GM23338 (cell line): ENCODE measurements at regions not wholly inside any gene's neighbourhood (a gene's known extent, or its start where the extent isn't known, plus 50 kb on each side); places are given as distances from the start of the nearest gene placed in this dataset.

Source experiments
- ATAC-seq: fragments of 200-7000 bp; cut with Tn5 transposase; 3 replicates; pipeline ENCODE4 v1.9.1; 2020
- DNase-seq: peaks from one replicate; pipeline ENCODE4 v3.0.0-alpha.2; 2015; ENCODE audit warnings: low spot score
- H2AFZ ChIP-seq: fragments of 200-600 bp; sonication (generic); 2 replicates; pipeline ENCODE4 v1.8.0; 2016; ENCODE audit warnings: antibody characterized with exemption, mild to moderate bottlenecking, moderate library complexity
- H3F3A ChIP-seq: fragments of 200-600 bp; sonication (generic); replicated peaks from 2 replicates; pipeline ENCODE4 v1.8.0; 2017; ENCODE audit warnings: antibody characterized with exemption, mixed run types, low read depth
- H3K27ac ChIP-seq: fragments of 200-600 bp; sonication (generic); 2 replicates; pipeline ENCODE4 v1.6.1; 2016; ENCODE audit warnings: low read depth
- H3K27me3 ChIP-seq: fragments of 200-600 bp; sonication (generic); 2 replicates; pipeline ENCODE4 v1.8.0; 2016; ENCODE audit warnings: mild to moderate bottlenecking, mixed run types, moderate library complexity; ENCODE audit not compliant: insufficient read depth
- H3K36me3 ChIP-seq: fragments of 200-600 bp; sonication (generic); 2 replicates; pipeline ENCODE4 v1.8.0; 2016; ENCODE audit warnings: mild to moderate bottlenecking; ENCODE audit not compliant: insufficient read depth
- H3K4me1 ChIP-seq: fragments of 200-600 bp; sonication (generic); 2 replicates; pipeline ENCODE4 v1.8.0; 2016; ENCODE audit warnings: mild to moderate bottlenecking, moderate library complexity; ENCODE audit not compliant: insufficient read depth
- H3K4me2 ChIP-seq: fragments of 200-600 bp; sonication (generic); 2 replicates; pipeline ENCODE4 v1.7.1; 2017; ENCODE audit warnings: mixed run types
- H3K4me3 ChIP-seq: fragments of 200-600 bp; sonication (generic); 2 replicates; pipeline ENCODE4 v1.6.1; 2016; ENCODE audit warnings: mixed run types
- H3K79me2 ChIP-seq: fragments of 200-600 bp; sonication (generic); replicated peaks from 2 replicates; pipeline ENCODE4 v1.8.0; 2017; ENCODE audit warnings: mild to moderate bottlenecking; ENCODE audit not compliant: insufficient read depth
- H3K9me2 ChIP-seq: fragments of 200-600 bp; sonication (generic); 2 replicates; pipeline ENCODE4 v1.8.0; 2017; ENCODE audit not compliant: insufficient read depth
- H4K20me1 ChIP-seq: fragments of 200-600 bp; sonication (generic); replicated peaks from 2 replicates; pipeline ENCODE4 v1.8.0; 2017; ENCODE audit warnings: mild to moderate bottlenecking; ENCODE audit not compliant: insufficient read depth
- H3K27ac Mint-ChIP-seq: 2 replicates; pipeline ENCODE4 v1.8.0; 2020; ENCODE audit warnings: inconsistent platforms, mild to moderate bottlenecking, moderate library complexity, mixed read lengths
- H3K27me3 Mint-ChIP-seq: 3 replicates; pipeline ENCODE4 v1.8.0; 2022; ENCODE audit warnings: low read depth, mild to moderate bottlenecking, moderate library complexity, mixed read lengths, inconsistent platforms; ENCODE audit not compliant: insufficient read depth, poor library complexity
- H3K36me3 Mint-ChIP-seq: 3 replicates; pipeline ENCODE4 v1.8.0; 2021; ENCODE audit warnings: low read depth, mild to moderate bottlenecking, inconsistent platforms, moderate library complexity, mixed read lengths
- H3K4me1 Mint-ChIP-seq: 3 replicates; pipeline ENCODE4 v1.8.0; 2020; ENCODE audit warnings: mild to moderate bottlenecking, inconsistent platforms, mixed read lengths
- H3K4me3 Mint-ChIP-seq: 3 replicates; pipeline ENCODE4 v1.8.0; 2021; ENCODE audit warnings: moderate library complexity, mild to moderate bottlenecking, inconsistent platforms, mixed read lengths
- H3K9me3 Mint-ChIP-seq: 3 replicates; pipeline ENCODE4 v1.8.0; 2020; ENCODE audit warnings: moderate library complexity, mild to moderate bottlenecking, inconsistent platforms, mixed read lengths
- CREB1 ChIP-seq: fragments of 250-450 bp; sonication (Bioruptor Pico); IDR thresholded peaks from 2 replicates; pipeline ENCODE4 v1.5.0; 2020; ENCODE audit warnings: low read depth, mild to moderate bottlenecking, moderate library complexity
- EZH2 ChIP-seq: fragments of 200-600 bp; sonication (generic); IDR thresholded peaks from one replicate; pipeline ENCODE4 v1.8.0; 2017; ENCODE audit warnings: antibody characterized with exemption, mild to moderate bottlenecking, low read depth; ENCODE audit not compliant: unreplicated experiment
- EZH2phosphoT487 ChIP-seq: fragments of 200-600 bp; sonication (generic); IDR thresholded peaks from one replicate; pipeline ENCODE4 v1.8.1; 2018; ENCODE audit warnings: antibody characterized with exemption; ENCODE audit not compliant: unreplicated experiment
- JUNB ChIP-seq: IDR thresholded peaks from one replicate; pipeline ENCODE4 v1.6.1; 2016; ENCODE audit warnings: antibody characterized with exemption; ENCODE audit not compliant: unreplicated experiment
- NANOG ChIP-seq: IDR thresholded peaks from 2 replicates; pipeline ENCODE4 v1.6.1; 2016; ENCODE audit warnings: antibody characterized with exemption, borderline replicate concordance
- POLR2AphosphoS5 ChIP-seq: IDR thresholded peaks from 2 replicates; pipeline ENCODE4 v1.6.1; 2016; ENCODE audit warnings: antibody characterized with exemption, low read depth
- ZNF114 ChIP-seq: fragments of 250-450 bp; sonication (Bioruptor Pico); IDR thresholded peaks from 2 replicates; pipeline ENCODE4 v1.5.0; 2020; ENCODE audit warnings: mild to moderate bottlenecking, moderate library complexity
- TF ChIP-seq, protein P1 (sequence below): IDR thresholded peaks from 2 replicates; pipeline ENCODE4 v1.6.1; 2016; ENCODE audit warnings: antibody characterized with exemption
- TF ChIP-seq, protein P2 (sequence below), 2 experiments: fragments of 200-600 bp in 1 of 2; sonication (generic) in 1 of 2; conservative IDR thresholded peaks; 2 replicates each; pipeline versions ENCODE4 v1.5.1 to v1.6.1; 2016 to 2017; ENCODE audit warnings: antibody characterized with exemption in 2 of 2, low read depth in 2 of 2, mild to moderate bottlenecking in 2 of 2, moderate library complexity in 1 of 2
- TF ChIP-seq, protein P3 (sequence below): IDR thresholded peaks from one replicate; pipeline ENCODE4 v1.6.1; 2018; ENCODE audit warnings: antibody characterized with exemption; ENCODE audit not compliant: unreplicated experiment

DNA sequence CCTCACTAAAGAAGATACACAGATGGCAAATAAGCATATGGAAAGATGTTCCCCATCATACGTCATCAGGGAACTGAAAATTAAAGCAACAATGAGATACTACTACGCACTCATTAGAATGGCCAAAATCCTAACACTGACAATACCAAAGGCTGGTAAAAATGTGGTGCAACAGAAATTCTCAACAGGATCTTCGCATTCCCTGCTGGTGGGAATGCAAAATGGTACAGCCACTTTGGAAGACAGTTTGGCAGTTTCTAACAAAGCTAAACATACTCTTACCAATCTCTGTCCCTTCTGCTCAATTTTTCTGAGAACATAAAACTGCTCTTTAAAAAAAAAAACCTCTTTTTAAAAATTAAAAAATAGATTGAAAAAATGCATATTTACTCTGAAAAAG is 300.2 kb downstream of the FBXW7 start:
- ATAC-seq (no peak), DNase-seq (peak; percentile 27)
- H3K9me2 ChIP-seq, result peaks cover 11% of the 10 kb centered on the region; the same call in 1 of the 2 replicates
- H3K27ac ChIP-seq, result no peak overlapping the region
- H3K4me3 ChIP-seq, result no peak overlapping the region
- Mint-ChIP-seq H3K4me1 (peaks cover 2% of the 10 kb centered on the region; the same call in 1 of the 3 replicates), H3K4me3 (no peak overlapping the region), H3K36me3 (no peaks in the 10 kb centered on the region; the same call in 2 of the 3 replicates), H3K27me3 (no peaks in the 10 kb centered on the region), H3K9me3 (peaks cover 9% of the 10 kb centered on the region; the same call in 2 of the 3 replicates), H3K27ac (no peak overlapping the region)
- H3K4me1 ChIP-seq, result peaks cover 3% of the 10 kb centered on the region; the same call in 1 of the 2 replicates
- no peaks in the 10 kb centered on the region for H4K20me1 ChIP-seq
- no peaks in the 10 kb centered on the region for H3K36me3 ChIP-seq
- TF ChIP-seq, protein P1, sequence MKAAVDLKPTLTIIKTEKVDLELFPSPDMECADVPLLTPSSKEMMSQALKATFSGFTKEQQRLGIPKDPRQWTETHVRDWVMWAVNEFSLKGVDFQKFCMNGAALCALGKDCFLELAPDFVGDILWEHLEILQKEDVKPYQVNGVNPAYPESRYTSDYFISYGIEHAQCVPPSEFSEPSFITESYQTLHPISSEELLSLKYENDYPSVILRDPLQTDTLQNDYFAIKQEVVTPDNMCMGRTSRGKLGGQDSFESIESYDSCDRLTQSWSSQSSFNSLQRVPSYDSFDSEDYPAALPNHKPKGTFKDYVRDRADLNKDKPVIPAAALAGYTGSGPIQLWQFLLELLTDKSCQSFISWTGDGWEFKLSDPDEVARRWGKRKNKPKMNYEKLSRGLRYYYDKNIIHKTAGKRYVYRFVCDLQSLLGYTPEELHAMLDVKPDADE, result no peak
- TF ChIP-seq, protein P2, sequence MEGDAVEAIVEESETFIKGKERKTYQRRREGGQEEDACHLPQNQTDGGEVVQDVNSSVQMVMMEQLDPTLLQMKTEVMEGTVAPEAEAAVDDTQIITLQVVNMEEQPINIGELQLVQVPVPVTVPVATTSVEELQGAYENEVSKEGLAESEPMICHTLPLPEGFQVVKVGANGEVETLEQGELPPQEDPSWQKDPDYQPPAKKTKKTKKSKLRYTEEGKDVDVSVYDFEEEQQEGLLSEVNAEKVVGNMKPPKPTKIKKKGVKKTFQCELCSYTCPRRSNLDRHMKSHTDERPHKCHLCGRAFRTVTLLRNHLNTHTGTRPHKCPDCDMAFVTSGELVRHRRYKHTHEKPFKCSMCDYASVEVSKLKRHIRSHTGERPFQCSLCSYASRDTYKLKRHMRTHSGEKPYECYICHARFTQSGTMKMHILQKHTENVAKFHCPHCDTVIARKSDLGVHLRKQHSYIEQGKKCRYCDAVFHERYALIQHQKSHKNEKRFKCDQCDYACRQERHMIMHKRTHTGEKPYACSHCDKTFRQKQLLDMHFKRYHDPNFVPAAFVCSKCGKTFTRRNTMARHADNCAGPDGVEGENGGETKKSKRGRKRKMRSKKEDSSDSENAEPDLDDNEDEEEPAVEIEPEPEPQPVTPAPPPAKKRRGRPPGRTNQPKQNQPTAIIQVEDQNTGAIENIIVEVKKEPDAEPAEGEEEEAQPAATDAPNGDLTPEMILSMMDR (conservative IDR thresholded peaks at IDR 0.05; ENCODE audit: low read depth in 2 of 2), result 0 out of 4 replicates have a peak, but pooled peaks of 1 of the 2 experiments have one; percentile 25
- no peaks in the 10 kb centered on the region for H3K27me3 ChIP-seq
- H3K4me2 ChIP-seq, result no peak overlapping the region
- no peaks in the 10 kb centered on the region for H3F3A ChIP-seq
- no peaks in the 10 kb centered on the region for H3K79me2 ChIP-seq
- H2AFZ ChIP-seq, result no peak overlapping the region

DNA sequence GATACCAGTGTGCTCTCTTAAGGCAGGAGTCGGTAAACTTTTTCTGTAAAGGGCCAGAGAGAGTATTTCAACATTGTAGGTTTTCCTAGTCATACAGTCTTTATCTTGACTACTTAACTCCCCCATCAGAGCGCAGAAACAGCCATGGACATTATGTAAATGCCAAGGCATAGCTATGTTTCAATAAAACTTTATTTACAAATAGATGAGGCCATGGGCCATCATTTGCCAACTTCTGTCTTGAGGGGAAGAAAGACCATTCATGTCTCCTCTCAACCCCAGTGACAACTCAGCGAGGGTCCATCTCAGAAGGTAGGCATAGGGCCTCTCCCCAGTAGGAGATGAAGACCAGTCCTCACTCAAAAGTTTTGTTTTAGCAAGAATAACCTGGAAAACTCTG is 301.3 kb downstream of the FBXW7 start:
- ATAC-seq (no peak), DNase-seq (no peak)
- Mint-ChIP-seq H3K36me3 (peaks cover 10% of the 10 kb centered on the region), H3K27ac (no peak overlapping the region), H3K27me3 (no peaks in the 10 kb centered on the region), H3K9me3 (peaks cover 20% of the 10 kb centered on the region), H3K4me3 (no peak overlapping the region), H3K4me1 (peaks cover 7% of the 10 kb centered on the region)
- Histone ChIP-seq H3K27ac (no peak overlapping the region), H3K9me2 (peaks cover 11% of the 10 kb centered on the region; the same call in 1 of the 2 replicates), H4K20me1 (no peaks in the 10 kb centered on the region), H3K36me3 (no peaks in the 10 kb centered on the region), H3K4me3 (no peak overlapping the region), H3K4me1 (peaks cover 3% of the 10 kb centered on the region; the same call in 1 of the 2 replicates), H3K4me2 (no peak overlapping the region), H3K27me3 (no peaks in the 10 kb centered on the region), H3F3A (no peaks in the 10 kb centered on the region), H3K79me2 (no peaks in the 10 kb centered on the region), H2AFZ (no peak overlapping the region)
- TF ChIP-seq, protein P1, result no peak
- no peak for TF ChIP-seq JUNB
- no peak for TF ChIP-seq ZNF114 (CRISPR knock-in tag)
- no peak for TF ChIP-seq CREB1 (CRISPR knock-in tag)
- TF ChIP-seq, protein P3, sequence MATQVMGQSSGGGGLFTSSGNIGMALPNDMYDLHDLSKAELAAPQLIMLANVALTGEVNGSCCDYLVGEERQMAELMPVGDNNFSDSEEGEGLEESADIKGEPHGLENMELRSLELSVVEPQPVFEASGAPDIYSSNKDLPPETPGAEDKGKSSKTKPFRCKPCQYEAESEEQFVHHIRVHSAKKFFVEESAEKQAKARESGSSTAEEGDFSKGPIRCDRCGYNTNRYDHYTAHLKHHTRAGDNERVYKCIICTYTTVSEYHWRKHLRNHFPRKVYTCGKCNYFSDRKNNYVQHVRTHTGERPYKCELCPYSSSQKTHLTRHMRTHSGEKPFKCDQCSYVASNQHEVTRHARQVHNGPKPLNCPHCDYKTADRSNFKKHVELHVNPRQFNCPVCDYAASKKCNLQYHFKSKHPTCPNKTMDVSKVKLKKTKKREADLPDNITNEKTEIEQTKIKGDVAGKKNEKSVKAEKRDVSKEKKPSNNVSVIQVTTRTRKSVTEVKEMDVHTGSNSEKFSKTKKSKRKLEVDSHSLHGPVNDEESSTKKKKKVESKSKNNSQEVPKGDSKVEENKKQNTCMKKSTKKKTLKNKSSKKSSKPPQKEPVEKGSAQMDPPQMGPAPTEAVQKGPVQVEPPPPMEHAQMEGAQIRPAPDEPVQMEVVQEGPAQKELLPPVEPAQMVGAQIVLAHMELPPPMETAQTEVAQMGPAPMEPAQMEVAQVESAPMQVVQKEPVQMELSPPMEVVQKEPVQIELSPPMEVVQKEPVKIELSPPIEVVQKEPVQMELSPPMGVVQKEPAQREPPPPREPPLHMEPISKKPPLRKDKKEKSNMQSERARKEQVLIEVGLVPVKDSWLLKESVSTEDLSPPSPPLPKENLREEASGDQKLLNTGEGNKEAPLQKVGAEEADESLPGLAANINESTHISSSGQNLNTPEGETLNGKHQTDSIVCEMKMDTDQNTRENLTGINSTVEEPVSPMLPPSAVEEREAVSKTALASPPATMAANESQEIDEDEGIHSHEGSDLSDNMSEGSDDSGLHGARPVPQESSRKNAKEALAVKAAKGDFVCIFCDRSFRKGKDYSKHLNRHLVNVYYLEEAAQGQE, result no peak
- TF ChIP-seq POLR2AphosphoS5, result no peak
- TF ChIP-seq, protein P2 (conservative IDR thresholded peaks at IDR 0.05; ENCODE audit: low read depth in 2 of 2), result no peak
- TF ChIP-seq EZH2, result no peak
- no peak for TF ChIP-seq EZH2phosphoT487
- TF ChIP-seq NANOG, result no peak
